Activated naive CD8-positive, alpha-beta T cell treated with anti-CD3 and anti-CD28 coated beads, Interleukin-2, amount 50 U/mL, for 16 hours (primary cell): ENCODE measurements at regions not wholly inside any gene's neighbourhood (a gene's known extent, or its start where the extent isn't known, plus 50 kb on each side); places are given as distances from the start of the nearest gene placed in this dataset.

ENCODE experiments used
- DNase-seq: peaks from one replicate; pipeline ENCODE4 v3.0.0-alpha.2; 2020; ENCODE audit warnings: low read depth, low spot score

DNA sequence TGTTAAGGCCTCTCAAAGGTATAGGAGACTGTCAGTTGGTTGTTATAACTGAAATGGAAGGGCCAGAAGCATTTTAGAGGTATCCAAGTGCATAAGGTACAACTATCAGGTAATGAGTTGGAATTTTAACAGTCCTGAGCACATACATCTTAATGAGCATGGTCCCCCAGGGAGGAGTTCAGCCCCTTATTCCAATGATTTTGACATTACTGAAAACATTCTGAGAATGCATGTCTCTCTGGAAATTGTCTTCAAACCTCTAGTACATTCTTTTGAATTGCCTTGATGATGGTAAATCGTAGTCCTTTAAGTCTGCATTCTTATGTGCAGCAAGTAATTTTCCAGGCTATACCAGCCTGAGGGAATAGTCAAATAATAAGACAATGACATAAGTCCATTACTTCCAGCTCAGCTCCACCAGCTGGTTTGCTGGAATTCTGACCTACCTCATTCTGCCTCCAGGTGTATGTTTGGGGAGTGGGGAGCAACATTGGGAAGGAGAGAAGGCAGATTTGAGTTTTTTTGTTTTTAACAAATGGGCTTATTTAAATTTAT is 239.2 kb downstream of the MSRB3 start:
- DNase-seq: no peak

- DNase-seq: no peak
These were observed 240.3 kb downstream of the MSRB3 start for GRCh38 chr12:65518771-65519170.

GRCh38 chr12:65520658-65521057 is 242.2 kb downstream of the MSRB3 start:
- DNase-seq: no peak

DNA sequence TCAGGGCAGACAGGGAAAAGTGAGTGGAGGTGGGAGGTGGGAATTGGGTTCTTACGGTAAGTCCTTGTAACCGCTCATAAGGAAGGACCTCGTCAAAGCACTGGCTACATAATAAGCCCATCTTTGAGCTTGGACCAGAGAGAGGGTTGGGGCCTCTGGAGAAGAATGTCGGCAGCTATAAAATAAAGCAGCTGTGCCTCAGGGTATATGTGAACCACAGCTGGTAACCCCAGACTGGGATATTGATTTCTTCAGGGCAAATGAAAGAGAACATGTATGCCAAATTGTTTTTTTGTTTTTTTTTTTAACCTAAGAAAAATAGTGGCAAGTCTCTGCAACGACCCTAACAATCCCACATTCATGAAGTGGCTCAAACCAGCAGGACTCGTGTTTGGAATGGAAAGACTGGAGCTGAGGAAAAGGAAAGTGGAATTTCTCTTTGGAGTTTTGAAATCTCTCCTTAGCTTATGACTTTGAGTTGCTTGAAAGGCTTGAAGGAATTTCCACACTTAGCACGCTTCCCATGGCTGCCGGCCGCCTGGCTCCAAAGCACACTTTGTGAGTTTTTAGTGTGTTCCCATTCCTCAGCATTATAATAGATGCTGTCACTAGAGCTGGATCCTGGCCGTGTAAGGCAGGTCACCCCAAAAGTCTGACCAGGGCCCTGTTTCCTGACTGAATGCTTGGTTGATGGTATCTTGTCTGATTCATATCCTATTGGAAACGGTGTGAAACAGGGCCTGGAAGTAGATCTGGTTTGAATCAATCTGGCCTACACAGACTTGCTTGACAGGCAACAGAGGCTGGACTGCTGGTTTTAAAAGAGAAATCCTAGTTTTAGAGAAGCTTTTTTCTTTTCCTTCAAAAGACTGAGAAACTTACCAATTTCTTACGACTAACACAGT is 244.7 kb downstream of the MSRB3 start:
- DNase-seq: no peak

DNA sequence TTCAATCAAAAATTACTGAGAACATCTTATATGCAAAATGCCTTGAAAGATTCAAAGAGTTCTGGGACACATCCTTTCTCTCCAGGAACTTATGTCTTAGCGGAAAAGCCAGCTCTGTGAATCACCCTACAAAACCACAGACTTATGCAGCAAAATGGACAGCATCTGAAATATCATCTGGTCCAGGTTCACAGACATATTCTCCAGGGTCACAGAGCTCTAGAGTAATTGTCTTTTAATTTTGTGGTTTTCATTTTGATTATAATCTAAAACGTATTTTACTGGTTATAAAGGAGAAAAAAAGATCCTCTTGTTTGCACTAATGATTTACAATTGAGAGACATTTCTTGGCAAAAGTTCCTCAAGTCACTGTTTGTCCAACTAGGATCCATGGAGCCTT is 246.2 kb downstream of the MSRB3 start:
- DNase-seq: no peak

DNA sequence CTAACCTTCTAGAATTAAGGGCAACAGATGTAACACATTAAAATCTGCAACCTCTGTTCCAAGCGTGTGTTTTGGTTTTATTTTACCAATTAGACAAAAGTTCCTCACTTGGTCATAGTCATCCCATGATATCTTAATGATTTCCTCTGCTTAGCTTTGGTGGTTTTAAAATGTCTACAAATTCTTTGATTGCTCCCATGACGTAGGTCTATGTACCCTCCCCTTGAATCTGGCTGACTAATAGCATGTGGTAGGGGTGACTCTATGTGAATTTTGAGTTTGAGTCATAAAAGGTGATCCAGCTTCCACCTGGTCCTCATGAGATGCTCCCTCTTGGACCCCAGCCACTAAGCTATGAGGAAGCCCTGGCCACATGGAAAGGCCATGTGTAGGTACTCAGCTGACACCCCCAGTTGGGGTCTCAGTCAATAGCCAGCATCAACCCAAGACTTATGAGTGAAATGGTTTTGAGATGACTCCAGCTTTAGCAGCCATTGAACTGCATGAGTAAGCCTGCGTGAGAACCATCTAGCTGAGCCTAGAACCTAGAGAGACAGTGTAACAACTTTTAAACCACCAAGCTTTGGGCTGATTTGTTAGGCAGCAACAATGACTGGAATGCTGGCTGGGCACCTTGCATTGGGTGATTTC is 247.1 kb downstream of the MSRB3 start:
- DNase-seq: no peak

- DNase-seq: no peak
These were observed 247.8 kb downstream of the MSRB3 start for GRCh38 chr12:65526311-65526710.

- DNase-seq: no peak
These were observed 249.6 kb downstream of the MSRB3 start for GRCh38 chr12:65528127-65528526.

- no peak for DNase-seq
These were observed 250.6 kb downstream of the MSRB3 start for GRCh38 chr12:65529106-65529505.

DNA sequence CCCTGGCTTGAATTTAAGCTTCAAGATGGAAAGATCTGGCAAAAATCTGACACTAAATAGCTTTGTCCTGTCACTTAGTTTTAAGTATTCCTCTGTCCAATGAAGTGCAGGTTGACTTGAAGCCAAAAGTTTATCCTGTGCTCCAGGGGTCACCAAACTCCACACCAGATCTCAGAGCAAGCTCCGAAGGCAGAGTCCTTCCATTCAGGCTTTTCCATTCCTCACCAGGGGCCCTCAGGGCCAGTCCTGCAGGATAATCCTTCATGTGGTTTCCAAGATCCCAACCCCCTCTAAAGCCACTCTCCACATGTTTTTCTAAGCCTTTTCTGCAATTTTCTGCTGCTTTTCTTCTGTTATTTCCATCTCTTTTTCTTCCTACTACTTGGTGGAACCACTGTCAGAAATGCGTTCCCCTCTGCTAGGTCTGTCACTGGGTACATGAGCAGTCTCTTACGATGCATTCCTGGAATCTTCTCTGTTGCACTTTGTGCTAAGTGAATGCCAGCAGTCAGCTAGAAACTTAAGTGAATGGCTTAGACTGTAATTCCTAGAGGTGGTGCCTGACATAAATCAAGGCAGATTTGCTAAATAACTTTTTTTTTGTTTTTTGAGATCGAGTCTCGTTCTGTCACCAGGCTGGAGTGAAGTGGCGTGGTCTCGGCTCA is 251.4 kb downstream of the MSRB3 start:
- no peak for DNase-seq

GRCh38 chr12:65532162-65532561 is 253.7 kb downstream of the MSRB3 start:
- DNase-seq: no peak

DNA sequence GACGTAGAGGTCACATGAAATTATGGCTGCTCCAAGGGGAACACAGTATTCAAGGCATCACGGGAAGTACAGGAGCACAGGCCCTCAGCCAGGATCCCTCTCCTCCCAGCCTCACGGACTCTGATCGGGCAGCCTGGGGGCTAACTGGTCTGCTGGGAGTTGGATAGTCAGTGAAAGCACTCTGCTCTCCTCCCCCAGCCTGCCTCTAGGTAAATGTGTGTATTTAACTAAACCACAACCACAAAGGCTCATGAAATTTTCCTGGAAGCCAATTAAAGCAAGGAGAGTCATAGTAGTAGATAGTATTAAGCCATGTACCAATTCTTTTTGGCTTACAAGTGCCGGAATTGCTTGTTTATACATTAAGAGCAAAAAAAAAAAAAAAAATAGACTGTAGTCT is 254.3 kb downstream of the MSRB3 start:
- DNase-seq: no peak

DNA sequence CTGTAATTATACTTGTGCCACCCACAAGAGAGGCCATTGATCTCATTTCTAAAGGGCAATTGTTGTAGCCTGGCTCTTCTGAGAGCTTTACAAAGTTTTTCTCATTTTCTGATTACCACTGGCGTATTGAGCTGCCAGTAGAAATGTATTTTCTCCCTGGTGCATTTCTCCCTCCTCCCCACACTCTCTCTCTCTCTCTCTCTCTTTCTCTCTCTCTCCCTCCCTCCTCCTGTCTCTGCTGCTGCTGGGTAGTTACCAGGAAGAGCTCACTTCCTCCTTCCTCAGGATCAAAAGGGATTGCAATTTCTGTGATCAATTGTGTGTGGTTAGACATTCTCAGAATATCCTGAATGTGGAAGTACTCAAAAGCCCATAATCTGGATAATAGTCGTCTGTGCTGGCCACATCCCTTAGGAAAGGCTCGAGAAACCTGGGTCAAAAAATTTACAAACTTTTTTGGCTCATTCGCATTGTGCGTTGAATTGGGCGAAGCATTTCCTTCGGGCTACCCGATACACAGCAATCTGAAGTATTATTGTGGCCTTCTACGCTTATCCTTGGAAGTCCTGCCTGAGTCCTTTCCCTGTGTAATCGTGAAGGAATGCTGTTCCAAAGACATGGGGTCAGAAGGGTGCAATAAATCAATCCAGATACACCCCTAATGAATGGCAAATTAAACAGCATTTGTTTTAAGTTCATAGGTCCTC is 254.8 kb downstream of the MSRB3 start:
- DNase-seq: no peak

DNA sequence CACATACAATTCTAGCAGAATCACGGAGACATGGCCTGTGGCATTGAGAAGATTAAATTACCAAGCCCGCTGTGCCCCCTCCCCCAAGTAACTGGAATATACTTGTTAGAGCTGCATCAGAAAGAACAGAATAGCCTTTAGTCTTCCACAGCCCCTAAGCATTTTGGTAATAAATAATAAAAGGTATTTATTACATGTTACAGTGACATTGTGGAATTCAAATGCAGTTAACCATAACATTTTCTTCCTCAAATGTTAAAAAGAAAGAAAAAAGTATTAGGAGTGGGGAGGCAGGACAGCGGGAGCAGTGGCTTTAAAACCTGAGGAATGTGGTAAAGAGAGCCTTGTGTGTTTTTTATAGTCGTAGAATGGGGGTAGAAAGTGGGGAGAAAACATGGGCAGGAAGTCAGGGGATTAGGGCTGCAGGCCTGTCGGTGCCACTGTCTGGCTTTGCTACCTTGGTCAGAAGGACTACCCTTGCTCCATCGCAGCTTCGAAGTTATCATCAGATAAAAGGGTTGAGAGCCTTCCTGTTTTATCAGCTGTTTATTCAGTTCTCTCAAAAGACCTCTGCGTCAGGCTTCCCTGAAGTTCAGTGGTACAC is 255.9 kb downstream of the MSRB3 start:
- DNase-seq: no peak

DNA sequence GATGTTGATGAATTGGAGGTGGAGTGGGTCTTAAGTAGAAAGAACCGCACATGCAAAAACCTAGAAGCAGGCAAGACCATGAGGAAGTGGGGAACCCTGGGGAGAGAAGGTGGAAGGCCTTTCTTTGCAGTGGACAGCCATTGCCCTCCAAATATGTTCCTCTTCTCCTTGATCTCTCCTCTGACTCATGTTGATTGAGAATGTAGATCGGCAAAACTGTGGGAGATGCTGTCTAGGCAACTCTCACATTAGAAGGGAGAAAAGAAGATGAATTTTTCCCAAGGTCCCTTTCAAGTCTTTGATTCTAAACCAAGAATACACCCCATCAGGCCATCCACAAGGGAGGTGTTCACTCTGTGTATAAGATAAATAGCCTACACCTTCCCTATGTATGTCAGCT is 257.5 kb downstream of the MSRB3 start:
- DNase-seq: no peak

GRCh38 chr12:65536351-65536750 is 257.9 kb downstream of the MSRB3 start:
- no peak for DNase-seq

- no peak for DNase-seq
These were observed 258.6 kb downstream of the MSRB3 start for GRCh38 chr12:65536876-65537681.

- no peak for DNase-seq
These were observed 259.5 kb downstream of the MSRB3 start for GRCh38 chr12:65537978-65538377.

DNA sequence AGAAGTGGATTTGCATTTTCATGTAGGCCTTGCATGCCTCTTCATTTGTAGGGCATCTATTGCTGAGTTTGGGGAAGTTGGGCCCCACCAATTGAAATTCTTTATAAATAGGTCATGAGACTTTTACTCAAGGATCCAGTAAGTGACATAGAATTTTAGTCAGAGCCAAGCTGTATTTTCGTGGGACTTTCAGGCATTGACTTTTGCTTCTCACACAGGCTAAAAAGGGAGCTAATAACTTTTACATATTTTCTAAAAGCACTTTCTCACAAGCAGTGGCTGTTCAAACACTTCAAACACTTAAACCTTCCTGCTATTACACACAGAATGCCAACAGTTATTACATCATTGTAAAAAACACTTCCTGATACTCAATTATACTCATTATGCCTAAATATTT is 260.5 kb downstream of the MSRB3 start:
- no peak for DNase-seq

DNA sequence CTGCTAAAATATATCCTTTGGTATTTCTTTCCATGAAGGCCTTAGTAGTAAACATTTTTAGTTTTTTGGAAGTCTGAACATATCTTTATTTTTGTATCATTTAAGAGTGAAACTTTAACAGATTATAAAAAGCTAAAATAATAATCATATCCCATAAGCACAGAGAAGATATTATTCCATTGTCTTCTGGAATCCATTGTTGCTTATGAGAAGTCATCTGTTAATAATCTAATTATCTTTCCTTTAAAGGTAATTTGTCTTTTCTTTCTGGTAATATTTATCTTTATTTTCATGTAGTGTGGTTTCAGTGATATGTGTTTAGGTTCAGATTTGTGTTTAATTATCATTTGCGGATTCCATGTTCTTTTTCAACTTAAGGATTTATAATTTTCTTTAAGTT is 261.7 kb downstream of the MSRB3 start:
- no peak for DNase-seq
